ENCODE measurements at regions not wholly inside any gene's neighbourhood (a gene's known extent, or its start where the extent isn't known, plus 50 kb on each side); places are given as distances from the start of the nearest gene placed in this dataset.
"Not testable (repeated sequence)": the region's sequence is repeated elsewhere in the genome, so short reads cannot be mapped to it uniquely, and the experiment has no call there.

GRCh38 chr3:161925749-161926360 lies 429.2 kb downstream of the OTOL1 start:
- no peak for DNase-seq

GRCh38 chr3:161927131-161927530 lies 430.5 kb downstream of the OTOL1 start:
- DNase-seq = no peak

GRCh38 chr3:161939918-161940620 lies 443.5 kb downstream of the OTOL1 start:
- no peak for DNase-seq

GRCh38 chr3:161940621-161940965 lies 444.0 kb downstream of the OTOL1 start:
- no peak for DNase-seq

GRCh38 chr3:161941891-161942290 lies 445.3 kb downstream of the OTOL1 start:
- no peak for DNase-seq

GRCh38 chr3:161943801-161944345 lies 447.3 kb downstream of the OTOL1 start:
- DNase-seq = not testable (repeated sequence)

GRCh38 chr3:161946443-161946960 lies 449.9 kb downstream of the OTOL1 start:
- no peak for DNase-seq

- no peak for DNase-seq
These were observed 453.8 kb downstream of the OTOL1 start for GRCh38 chr3:161950318-161950868.

- DNase-seq = no peak
These were observed 460.9 kb downstream of the OTOL1 start for GRCh38 chr3:161957467-161957866.

GRCh38 chr3:161964857-161965256 lies 468.2 kb downstream of the OTOL1 start:
- DNase-seq = no peak

GRCh38 chr3:161969867-161970266 lies 473.3 kb downstream of the OTOL1 start:
- DNase-seq = no peak

- no peak for DNase-seq
These were observed 478.6 kb downstream of the OTOL1 start for GRCh38 chr3:161975201-161975600.

- no peak for DNase-seq
These were observed 480.5 kb downstream of the OTOL1 start for GRCh38 chr3:161977063-161977462.

- no peak for DNase-seq
These were observed 481.2 kb downstream of the OTOL1 start for GRCh38 chr3:161977850-161978249.

GRCh38 chr3:161987933-161988332 lies 491.3 kb downstream of the OTOL1 start:
- DNase-seq = no peak

GRCh38 chr3:161989012-161989411 lies 492.4 kb downstream of the OTOL1 start:
- DNase-seq = no peak

- no peak for DNase-seq
These were observed 493.4 kb downstream of the OTOL1 start for GRCh38 chr3:161990036-161990435.

- no peak for DNase-seq
These were observed 495.4 kb downstream of the OTOL1 start for GRCh38 chr3:161991901-161992540.

- DNase-seq = no peak
These were observed 503.2 kb downstream of the OTOL1 start for GRCh38 chr3:161999846-162000245.

- DNase-seq = no peak
These were observed 511.1 kb downstream of the OTOL1 start for GRCh38 chr3:162007722-162008121.

- no peak for DNase-seq
These were observed 516.0 kb downstream of the OTOL1 start for GRCh38 chr3:162012633-162013032.

GRCh38 chr3:162014284-162014683 lies 517.7 kb downstream of the OTOL1 start:
- no peak for DNase-seq

GRCh38 chr3:162015856-162016255 lies 519.2 kb downstream of the OTOL1 start:
- no peak for DNase-seq

GRCh38 chr3:162019817-162020216 lies 523.2 kb downstream of the OTOL1 start:
- DNase-seq = no peak

All from NCI-H345 (cell line).